GM20000 (cell line): ENCODE measurements at regions not wholly inside any gene's neighbourhood (a gene's known extent, or its start where the extent isn't known, plus 50 kb on each side); places are given as distances from the start of the nearest gene placed in this dataset.
A peak's percentile ranks its signal among the peaks of the same experiment; 100 is the strongest.
"Not testable (repeated sequence)": the region's sequence is repeated elsewhere in the genome, so short reads cannot be mapped to it uniquely, and the experiment has no call there.

Source experiments
- DNase-seq: peaks from one replicate; pipeline ENCODE4 v3.0.0; 2012; ENCODE audit warnings: low spot score
- TF ChIP-seq, protein P1 (sequence below): IDR thresholded peaks from 2 replicates; pipeline ENCODE4 v1.5.1; 2012; ENCODE audit warnings: mild to moderate bottlenecking, control low read depth; ENCODE audit errors: extremely low read depth, missing control alignments

DNA sequence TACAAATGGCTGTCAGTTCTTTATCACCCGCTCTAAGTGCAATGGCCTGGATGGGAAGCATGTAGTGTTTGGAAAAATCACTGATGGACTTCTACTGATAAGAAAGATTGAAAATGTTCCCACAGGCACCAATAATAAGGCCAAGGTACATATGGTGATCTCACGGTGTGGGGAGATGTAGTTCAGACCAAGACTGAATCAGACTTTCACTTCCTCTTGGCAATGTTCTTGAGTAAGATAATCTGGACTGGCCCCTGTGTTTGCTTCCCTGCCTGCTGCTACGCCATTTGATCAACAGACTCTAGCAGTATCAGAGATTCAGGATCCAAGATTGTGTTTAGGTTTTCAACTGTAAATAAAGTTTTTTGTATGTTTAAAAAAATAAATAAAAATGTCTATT, 682.2 kb upstream of the AMOT start:
- peak; percentile 7 for DNase-seq

DNA sequence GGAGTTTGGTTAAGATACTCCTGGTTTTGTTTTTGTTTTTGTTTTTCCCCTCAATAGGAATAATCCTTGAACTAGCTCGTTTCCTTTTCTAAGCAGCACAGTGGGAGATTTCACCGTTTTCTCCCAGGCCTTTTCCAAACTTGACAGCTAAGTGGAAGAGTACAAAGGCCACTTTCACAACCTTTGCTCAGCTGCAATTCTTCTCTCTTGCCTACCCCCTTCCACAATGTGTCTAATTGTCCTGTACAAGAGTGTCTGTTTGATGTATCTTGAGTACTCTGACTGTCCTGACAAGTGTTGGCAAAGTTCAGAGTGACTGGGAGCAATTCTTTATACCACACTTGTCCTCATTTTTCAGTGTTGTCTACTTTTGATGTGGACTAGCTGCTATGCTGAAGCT, 674.3 kb upstream of the AMOT start:
- DNase-seq = no peak
- TF ChIP-seq, protein P1, sequence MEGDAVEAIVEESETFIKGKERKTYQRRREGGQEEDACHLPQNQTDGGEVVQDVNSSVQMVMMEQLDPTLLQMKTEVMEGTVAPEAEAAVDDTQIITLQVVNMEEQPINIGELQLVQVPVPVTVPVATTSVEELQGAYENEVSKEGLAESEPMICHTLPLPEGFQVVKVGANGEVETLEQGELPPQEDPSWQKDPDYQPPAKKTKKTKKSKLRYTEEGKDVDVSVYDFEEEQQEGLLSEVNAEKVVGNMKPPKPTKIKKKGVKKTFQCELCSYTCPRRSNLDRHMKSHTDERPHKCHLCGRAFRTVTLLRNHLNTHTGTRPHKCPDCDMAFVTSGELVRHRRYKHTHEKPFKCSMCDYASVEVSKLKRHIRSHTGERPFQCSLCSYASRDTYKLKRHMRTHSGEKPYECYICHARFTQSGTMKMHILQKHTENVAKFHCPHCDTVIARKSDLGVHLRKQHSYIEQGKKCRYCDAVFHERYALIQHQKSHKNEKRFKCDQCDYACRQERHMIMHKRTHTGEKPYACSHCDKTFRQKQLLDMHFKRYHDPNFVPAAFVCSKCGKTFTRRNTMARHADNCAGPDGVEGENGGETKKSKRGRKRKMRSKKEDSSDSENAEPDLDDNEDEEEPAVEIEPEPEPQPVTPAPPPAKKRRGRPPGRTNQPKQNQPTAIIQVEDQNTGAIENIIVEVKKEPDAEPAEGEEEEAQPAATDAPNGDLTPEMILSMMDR = no peak

More for the DNA sequence above, 682.2 kb upstream of the AMOT start:
- TF ChIP-seq, protein P1 = no peak

DNA sequence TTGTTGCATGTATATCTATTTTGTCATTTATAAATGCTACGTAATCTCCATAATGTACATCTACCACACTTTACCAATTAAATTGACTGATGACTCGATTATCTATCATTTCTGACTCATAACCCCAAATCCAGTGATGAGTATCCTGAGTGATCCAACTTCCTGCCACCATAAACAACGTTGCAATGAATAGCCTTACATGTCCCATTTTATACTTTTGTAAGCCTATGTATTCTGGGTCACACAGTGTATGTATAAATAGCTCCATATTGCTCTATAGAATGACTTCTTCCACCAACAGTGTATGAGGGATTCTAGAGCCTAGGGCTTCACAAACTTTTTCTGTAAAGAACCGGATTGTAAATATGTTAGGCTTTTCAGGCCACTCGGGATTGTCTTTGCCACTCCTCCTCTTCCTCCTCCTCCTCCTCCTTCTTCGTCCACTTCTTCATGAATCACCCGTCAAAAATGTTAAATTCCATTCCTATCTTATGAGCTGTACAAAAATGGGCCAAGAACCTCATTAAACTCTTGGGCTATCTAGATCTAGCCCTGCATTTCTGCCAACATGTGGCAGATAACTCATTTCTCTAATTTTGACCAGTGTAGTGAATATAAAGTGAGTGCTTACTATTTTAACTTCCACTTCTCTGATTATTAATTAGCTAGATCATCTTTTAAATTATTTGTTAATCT, 672.2 kb upstream of the AMOT start:
- TF ChIP-seq, protein P1 = no peak
- DNase-seq = no peak

DNA sequence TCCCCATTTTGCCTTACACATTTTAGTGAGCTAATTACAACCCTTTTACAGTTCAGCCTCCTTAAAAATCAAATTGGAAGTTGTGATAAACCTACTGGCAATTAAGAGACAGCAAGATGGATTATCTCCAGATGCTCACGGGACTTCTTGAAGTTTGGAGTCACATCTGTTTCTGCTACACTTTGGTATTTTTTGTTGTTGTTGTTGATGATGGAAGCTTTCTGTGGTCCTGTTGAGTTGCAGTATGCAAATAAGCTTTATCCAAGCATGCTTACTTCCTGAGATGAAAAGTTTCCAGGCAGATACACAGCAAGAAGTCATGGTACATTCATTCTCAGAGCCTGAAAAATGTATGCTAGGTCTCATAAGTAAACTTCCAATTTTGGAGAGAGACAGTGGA, 670.0 kb upstream of the AMOT start:
- DNase-seq = no peak

DNA sequence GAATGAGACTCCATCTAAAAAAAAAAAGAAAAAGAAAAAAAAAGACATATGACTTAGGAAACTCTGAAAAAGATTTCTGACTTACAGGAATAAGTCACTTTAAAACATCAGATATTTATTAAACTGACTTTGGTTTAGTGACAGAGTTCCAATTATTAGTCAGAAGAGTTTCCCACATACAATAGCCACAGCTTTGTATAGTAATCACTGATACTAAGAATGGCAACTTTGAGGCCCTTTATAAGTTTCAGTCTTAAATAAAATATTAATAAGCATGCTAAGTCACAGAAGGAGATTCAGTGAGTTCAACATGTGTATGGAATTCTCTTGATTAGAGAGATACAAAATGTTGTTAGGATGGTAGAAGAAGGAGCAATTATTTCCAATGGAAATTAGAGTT, 652.3 kb upstream of the AMOT start:
- TF ChIP-seq, protein P1 = no peak
- DNase-seq = no peak

More for the DNA sequence above, 670.0 kb upstream of the AMOT start:
- TF ChIP-seq, protein P1 = no peak

DNA sequence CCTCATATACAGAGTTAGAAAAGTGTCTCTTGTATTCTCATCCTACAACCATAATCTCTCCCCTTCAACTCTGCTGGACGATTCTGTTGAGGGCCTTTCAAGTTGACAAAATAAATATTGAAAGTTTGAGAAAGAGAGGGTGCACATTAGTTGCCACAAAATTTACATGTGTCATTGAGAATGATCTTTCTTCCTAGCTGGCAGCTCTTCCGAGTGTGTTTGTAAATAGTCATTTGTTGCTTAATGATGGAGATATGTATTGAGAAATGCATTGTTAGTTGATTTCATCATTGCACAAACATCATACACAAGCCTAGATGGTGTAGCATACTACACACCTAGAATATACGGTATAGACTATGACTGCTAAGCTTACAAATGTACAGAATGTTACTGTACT, 632.8 kb upstream of the AMOT start:
- no peak for DNase-seq

DNA sequence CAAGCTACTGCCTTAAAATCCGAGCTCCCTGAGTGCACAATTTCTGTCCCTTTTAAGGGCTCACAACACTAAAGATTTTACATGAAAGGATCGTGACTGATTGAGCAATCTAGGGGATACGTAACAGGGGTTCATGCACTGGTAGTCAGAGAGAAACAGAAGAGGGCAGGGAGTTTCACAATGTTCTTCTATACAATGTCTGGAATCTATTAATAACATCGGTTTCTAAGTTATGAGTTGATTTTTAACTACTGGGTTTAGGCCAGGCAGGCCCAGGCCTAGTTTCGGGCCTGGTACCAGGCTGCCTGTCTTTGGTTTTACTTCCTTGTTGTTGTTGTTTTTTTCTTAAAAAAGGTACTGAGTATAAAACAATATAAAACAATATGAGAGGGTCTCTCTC, 632.4 kb upstream of the AMOT start:
- DNase-seq = not testable (repeated sequence)

More for the DNA sequence above, 632.8 kb upstream of the AMOT start:
- TF ChIP-seq, protein P1 = no peak

DNA sequence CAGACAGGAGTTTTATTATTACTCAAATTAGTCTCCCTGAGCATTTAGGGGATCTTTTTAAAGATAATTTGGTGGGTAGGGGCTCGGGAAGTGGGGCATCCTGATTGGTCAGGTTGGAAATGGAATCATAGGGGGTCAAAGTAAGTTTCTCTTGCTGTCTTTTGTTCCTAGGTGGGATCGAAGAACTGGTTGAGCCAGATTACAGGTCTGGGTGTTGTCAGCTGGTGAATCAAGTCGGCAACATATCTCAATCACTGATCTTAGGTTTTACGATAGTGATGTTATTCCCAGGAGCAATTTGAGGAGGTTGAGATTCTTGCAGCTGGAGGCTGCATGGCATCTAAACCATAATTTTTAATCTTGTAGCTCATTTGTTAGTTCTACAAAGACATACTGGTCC, 629.5 kb upstream of the AMOT start:
- TF ChIP-seq, protein P1 = no peak
- DNase-seq = no peak
